NT2/D1 (cell line): ENCODE measurements at regions not wholly inside any gene's neighbourhood (a gene's known extent, or its start where the extent isn't known, plus 50 kb on each side); places are given as distances from the start of the nearest gene placed in this dataset.

Experiments
- SUZ12 ChIP-seq: IDR thresholded peaks from 2 replicates; pipeline ENCODE4 v1.6.1; 2011; ENCODE audit not compliant: insufficient read length, insufficient read depth; ENCODE audit errors: extremely low read depth
- YY1 ChIP-seq: IDR thresholded peaks from 2 replicates; pipeline ENCODE4 v1.6.1; 2011; ENCODE audit not compliant: insufficient read length, insufficient read depth
- ZNF274 ChIP-seq: IDR thresholded peaks from 2 replicates; pipeline ENCODE4 v1.6.1; 2011; ENCODE audit warnings: mild to moderate bottlenecking, low read depth, low read length

DNA sequence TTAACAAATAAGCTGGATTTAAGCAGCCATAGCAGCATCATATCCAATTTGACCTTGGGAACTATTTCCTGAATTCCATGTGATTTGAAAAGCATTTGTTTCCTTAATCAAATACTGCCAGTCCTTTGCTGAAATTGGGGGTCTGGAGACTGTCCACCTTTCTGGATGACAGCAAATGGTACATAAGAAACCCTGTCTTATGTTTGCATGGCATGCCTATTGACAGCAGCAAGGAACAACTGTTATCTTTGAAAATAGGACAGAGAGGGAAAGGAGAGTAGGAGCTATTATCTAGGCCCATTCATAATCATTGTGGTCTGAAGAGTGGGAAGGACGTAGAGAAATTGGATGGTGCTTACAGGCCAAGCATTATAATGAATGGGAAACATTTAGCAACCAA lies 129.2 kb upstream of the CTNNA2 start:
- TF ChIP-seq YY1 (no peak), SUZ12 (no peak), ZNF274 (no peak)
